Neuronal stem cell (in vitro differentiated cells): ENCODE measurements at regions not wholly inside any gene's neighbourhood (a gene's known extent, or its start where the extent isn't known, plus 50 kb on each side); places are given as distances from the start of the nearest gene placed in this dataset.

ENCODE experiments used
- DNase-seq: peaks from one replicate; pipeline ENCODE4 v3.0.0-alpha.2; 2013; ENCODE audit warnings: low spot score
- H2AFZ ChIP-seq: one replicate; pipeline ENCODE4 v1.6.1; 2013; ENCODE audit warnings: mild to moderate bottlenecking, low read length, inconsistent platforms
- H2AK5ac ChIP-seq: 2 replicates; pipeline ENCODE4 v1.6.1; 2013; ENCODE audit warnings: low read depth, mild to moderate bottlenecking, inconsistent platforms, low read length, moderate library complexity, mixed read lengths
- H2BK120ac ChIP-seq: 2 replicates; pipeline ENCODE4 v1.6.1; 2013; ENCODE audit warnings: low read depth, mild to moderate bottlenecking, inconsistent platforms, low read length, moderate library complexity, mixed read lengths
- H2BK12ac ChIP-seq: one replicate; pipeline ENCODE4 v1.6.1; 2013; ENCODE audit warnings: low read length, inconsistent platforms
- H2BK15ac ChIP-seq: 2 replicates; pipeline ENCODE4 v1.6.1; 2013; ENCODE audit warnings: mild to moderate bottlenecking, low read length, inconsistent platforms, mixed read lengths
- H2BK5ac ChIP-seq: one replicate; pipeline ENCODE4 v1.6.1; 2013; ENCODE audit warnings: inconsistent platforms, mild to moderate bottlenecking, low read length, moderate library complexity
- H3K14ac ChIP-seq: one replicate; pipeline ENCODE4 v1.6.1; 2013; ENCODE audit warnings: low read length, inconsistent platforms
- H3K18ac ChIP-seq: 2 replicates; pipeline ENCODE4 v1.6.1; 2013; ENCODE audit warnings: low read length, inconsistent platforms
- H3K23ac ChIP-seq: 2 replicates; pipeline ENCODE4 v1.6.1; 2013; ENCODE audit warnings: low read depth, mild to moderate bottlenecking, mixed read lengths, low read length, inconsistent platforms; ENCODE audit not compliant: poor library complexity
- H3K27ac ChIP-seq: replicated peaks from 3 replicates; pipeline ENCODE4 v1.5.1; 2013; ENCODE audit warnings: low read length, inconsistent platforms
- H3K27me3 ChIP-seq, 3 experiments: 2 replicates each; pipeline ENCODE4 v1.6.1; 2013; ENCODE audit warnings: low read length in 3 of 3, mild to moderate bottlenecking in 2 of 3, inconsistent platforms in 1 of 3, low read depth in 1 of 3, mixed read lengths in 1 of 3, moderate library complexity in 1 of 3; ENCODE audit not compliant: control insufficient read depth in 3 of 3, insufficient read depth in 3 of 3
- H3K36me3 ChIP-seq, 2 donors: replicated peaks in 1 of 2; 2 replicates each; pipeline ENCODE4 v1.6.1; 2013; ENCODE audit warnings: low read length in 2 of 2; ENCODE audit not compliant: control insufficient read depth in 2 of 2, insufficient read depth in 2 of 2
- H3K4ac ChIP-seq: 2 replicates; pipeline ENCODE4 v1.6.1; 2013; ENCODE audit warnings: inconsistent platforms, mild to moderate bottlenecking, low read length, moderate library complexity
- H3K4me1 ChIP-seq, 2 donors: 1 replicate in 1 of 2; 2 replicates in 1 of 2; pipeline ENCODE4 v1.6.1; 2013; ENCODE audit warnings: low read length in 2 of 2, low read depth in 1 of 2; ENCODE audit not compliant: control insufficient read depth in 2 of 2, insufficient read depth in 1 of 2
- H3K4me2 ChIP-seq: one replicate; pipeline ENCODE4 v1.6.1; 2013; ENCODE audit warnings: mild to moderate bottlenecking, low read length, inconsistent platforms; ENCODE audit not compliant: insufficient read depth, poor library complexity, severe bottlenecking
- H3K4me3 ChIP-seq, 2 donors: 2 replicates each; pipeline ENCODE4 v1.5.1; 2013; ENCODE audit warnings: low read length in 2 of 2, mild to moderate bottlenecking in 2 of 2, inconsistent platforms in 1 of 2, moderate library complexity in 1 of 2
- H3K79me1 ChIP-seq: one replicate; pipeline ENCODE4 v1.6.1; 2013; ENCODE audit warnings: low read depth, mild to moderate bottlenecking, inconsistent platforms, low read length, moderate library complexity
- H3K9ac ChIP-seq: one replicate; pipeline ENCODE4 v1.6.1; 2013; ENCODE audit warnings: mild to moderate bottlenecking, low read depth, low read length, inconsistent platforms; ENCODE audit not compliant: poor library complexity
- H3K9me3 ChIP-seq, 2 donors: replicated peaks in 1 of 2; 2 replicates each; pipeline versions ENCODE3 to v1.6.1; 2013; ENCODE audit warnings: low read length in 2 of 2, mild to moderate bottlenecking in 2 of 2, inconsistent platforms in 1 of 2, low read depth in 1 of 2, mixed read lengths in 1 of 2, moderate library complexity in 1 of 2; ENCODE audit not compliant: control insufficient read depth in 2 of 2, insufficient read depth in 1 of 2
- H4K8ac ChIP-seq: one replicate; pipeline ENCODE4 v1.6.1; 2013; ENCODE audit warnings: low read depth, mild to moderate bottlenecking, inconsistent platforms, low read length, moderate library complexity
- H4K91ac ChIP-seq: one replicate; pipeline ENCODE4 v1.6.1; 2013; ENCODE audit warnings: low read length, low read depth, mild to moderate bottlenecking, inconsistent platforms; ENCODE audit not compliant: poor library complexity
- WGBS, 2 donors: extraction: QIAGEN DNeasy Blood & Tissue Kit; methylation state at CpG; one replicate each; pipeline ENCODE4 v1.1.7; 2013; ENCODE audit warnings: missing lambda C conversion rate in 2 of 2, mixed read lengths in 1 of 2; ENCODE audit not compliant: insufficient read length in 2 of 2, insufficient replicate concordance in 1 of 2; ENCODE audit errors: extremely low coverage in 2 of 2; 5-methylcytosine and 5-hydroxymethylcytosine counted together

DNA sequence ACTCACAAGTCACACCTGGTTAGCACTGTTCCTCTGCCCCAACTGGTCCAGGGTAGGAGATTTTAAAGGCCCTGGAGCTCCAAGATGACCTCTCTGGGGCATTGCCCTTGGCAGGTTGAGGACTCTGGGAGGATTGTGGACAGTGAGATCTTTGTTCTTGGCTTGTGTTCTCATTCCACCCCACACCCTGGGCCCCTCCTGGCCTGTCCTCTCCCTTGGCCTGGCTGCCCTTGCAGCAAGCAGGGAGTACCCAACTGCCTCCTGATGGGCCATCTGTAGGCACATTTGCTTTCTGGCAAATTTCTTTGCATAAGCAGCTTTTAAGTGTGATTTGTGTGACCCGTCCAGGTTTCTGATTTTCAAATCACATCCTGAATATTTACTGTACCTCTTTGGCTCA is 239.6 kb downstream of the UTP18 start:
- no peak overlapping the region for H3K27ac ChIP-seq
- H3K4ac ChIP-seq: no peak overlapping the region
- WGBS, 2 donors: no CpG with 5 or more reads among the region's 1 CpG
- no peak overlapping the region for H3K9ac ChIP-seq
- H3K14ac ChIP-seq: no peak overlapping the region
- DNase-seq: no peak
- no peak overlapping the region for H3K4me2 ChIP-seq
- no peak overlapping the region for H3K4me3 ChIP-seq
- H3K9me3 ChIP-seq: no peaks in the 10 kb centered on the region
- no peaks in the 10 kb centered on the region for H3K4me1 ChIP-seq
- no peak overlapping the region for H3K23ac ChIP-seq
- no peak overlapping the region for H2BK5ac ChIP-seq
- H3K27me3 ChIP-seq: no peaks in the 10 kb centered on the region
- no peak overlapping the region for H2BK15ac ChIP-seq
- no peak overlapping the region for H2BK12ac ChIP-seq
- no peak overlapping the region for H3K18ac ChIP-seq
- no peaks in the 10 kb centered on the region for H3K79me1 ChIP-seq
- no peak overlapping the region for H4K8ac ChIP-seq
- H4K91ac ChIP-seq: no peak overlapping the region
- H3K36me3 ChIP-seq: no peaks in the 10 kb centered on the region
- H2AK5ac ChIP-seq: no peak overlapping the region
- no peak overlapping the region for H2BK120ac ChIP-seq
- no peak overlapping the region for H2AFZ ChIP-seq

DNA sequence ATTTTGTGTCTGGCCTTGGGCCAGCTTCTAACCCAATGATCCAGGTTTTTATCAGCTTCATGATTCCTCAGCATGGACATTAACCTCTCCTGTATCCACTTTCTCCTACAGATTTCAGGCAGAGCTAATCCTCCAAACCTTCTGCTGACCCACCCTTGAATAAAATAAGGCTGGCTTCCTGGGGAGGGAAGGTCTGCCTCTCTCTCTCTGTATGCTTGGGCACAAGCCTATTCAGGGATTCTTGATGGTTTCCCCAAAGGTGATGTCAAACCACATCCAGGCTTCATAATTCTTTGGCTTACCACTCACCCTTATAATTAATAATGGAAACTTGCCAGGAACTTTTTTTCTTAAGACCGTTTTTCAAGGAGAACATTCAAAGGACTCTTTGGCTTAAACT is 240.1 kb downstream of the UTP18 start:
- no peak overlapping the region for H2BK15ac ChIP-seq
- no peak overlapping the region for H3K4me2 ChIP-seq
- no peak overlapping the region for H3K4ac ChIP-seq
- no peaks in the 10 kb centered on the region for H3K36me3 ChIP-seq
- H2AFZ ChIP-seq: no peak overlapping the region
- no peaks in the 10 kb centered on the region for H3K79me1 ChIP-seq
- no peak overlapping the region for H2AK5ac ChIP-seq
- no peak overlapping the region for H2BK120ac ChIP-seq
- no peak overlapping the region for H3K14ac ChIP-seq
- H3K9me3 ChIP-seq: no peaks in the 10 kb centered on the region
- no peak overlapping the region for H3K23ac ChIP-seq
- H3K18ac ChIP-seq: no peak overlapping the region
- H2BK5ac ChIP-seq: no peak overlapping the region
- WGBS, 2 donors: no CpG with 5 or more reads among the region's 1 CpG
- H3K4me1 ChIP-seq: no peaks in the 10 kb centered on the region
- H4K8ac ChIP-seq: no peak overlapping the region
- no peak overlapping the region for H3K9ac ChIP-seq
- H4K91ac ChIP-seq: no peak overlapping the region
- no peaks in the 10 kb centered on the region for H3K27me3 ChIP-seq
- no peak overlapping the region for H2BK12ac ChIP-seq
- DNase-seq: no peak
- no peak overlapping the region for H3K4me3 ChIP-seq
- no peak overlapping the region for H3K27ac ChIP-seq

DNA sequence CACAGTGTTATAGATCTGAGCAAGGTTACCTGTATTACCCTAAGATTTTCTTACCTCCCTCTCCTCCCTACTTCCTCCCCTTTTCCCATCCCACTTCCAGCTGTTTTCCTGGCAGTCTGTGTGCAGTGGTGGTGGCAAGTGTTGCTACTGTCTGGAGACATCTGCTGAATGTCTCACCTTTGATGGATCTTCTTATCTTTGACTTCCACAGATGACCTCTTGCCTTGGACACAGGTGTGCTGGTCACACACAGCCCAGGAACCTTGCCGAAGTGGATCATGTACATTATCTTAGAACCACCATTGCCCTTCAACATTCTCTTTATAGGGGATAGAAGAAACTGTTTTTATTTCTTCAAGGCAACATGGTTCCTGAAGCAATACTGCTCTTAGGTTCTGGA is 245.1 kb downstream of the UTP18 start:
- Histone ChIP-seq H2BK12ac (no peak overlapping the region), H3K79me1 (no peaks in the 10 kb centered on the region), H3K4me1 (no peaks in the 10 kb centered on the region), H2AK5ac (no peak overlapping the region), H3K9ac (no peak overlapping the region), H4K91ac (no peak overlapping the region), H3K36me3 (no peaks in the 10 kb centered on the region), H3K4me2 (no peak overlapping the region), H3K18ac (no peak overlapping the region), H3K4ac (no peak overlapping the region), H3K23ac (no peak overlapping the region), H3K9me3 (no peaks in the 10 kb centered on the region), H3K27me3 (no peaks in the 10 kb centered on the region), H3K4me3 (no peak overlapping the region), H2BK15ac (no peak overlapping the region), H4K8ac (no peak overlapping the region), H2BK5ac (no peak overlapping the region), H3K27ac (no peak overlapping the region), H2AFZ (no peak overlapping the region), H3K14ac (no peak overlapping the region), H2BK120ac (no peak overlapping the region)
- DNase-seq: no peak
- WGBS, 2 donors: no CpG with 5 or more reads among the region's 1 CpG

DNA sequence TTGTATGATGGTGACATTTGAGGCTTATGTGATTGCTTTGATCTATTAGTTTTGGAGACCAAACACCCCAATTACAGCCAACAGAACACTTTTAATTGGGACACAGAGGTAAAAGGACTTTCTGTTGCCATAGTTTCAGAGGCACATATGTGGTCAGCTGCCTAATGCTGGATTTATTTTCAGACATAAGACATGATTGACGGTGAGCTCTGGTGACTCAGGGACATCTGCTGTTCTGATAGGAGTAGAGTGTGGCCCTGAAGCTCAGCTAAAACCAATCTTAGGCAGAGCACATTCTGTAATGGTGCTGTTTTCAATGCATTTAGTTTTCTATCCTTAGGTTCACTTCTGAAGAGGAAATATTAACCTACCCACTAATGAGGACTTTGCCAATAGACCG is 247.1 kb downstream of the UTP18 start:
- H2BK120ac ChIP-seq: no peak overlapping the region
- H2BK12ac ChIP-seq: no peak overlapping the region
- no peak overlapping the region for H3K27ac ChIP-seq
- H2BK5ac ChIP-seq: no peak overlapping the region
- H3K4me3 ChIP-seq: no peak overlapping the region
- H3K36me3 ChIP-seq: no peaks in the 10 kb centered on the region
- H3K4ac ChIP-seq: no peak overlapping the region
- no peak overlapping the region for H3K18ac ChIP-seq
- no peaks in the 10 kb centered on the region for H3K9me3 ChIP-seq
- DNase-seq: no peak
- H4K91ac ChIP-seq: no peak overlapping the region
- no peak overlapping the region for H3K14ac ChIP-seq
- H3K9ac ChIP-seq: no peak overlapping the region
- H4K8ac ChIP-seq: no peak overlapping the region
- H3K27me3 ChIP-seq: no peaks in the 10 kb centered on the region
- no CpG with 5 or more reads among the region's 2 CpGs for whole genome bisulfite sequencing, 2 donors
- no peak overlapping the region for H2BK15ac ChIP-seq
- no peak overlapping the region for H3K23ac ChIP-seq
- H3K4me2 ChIP-seq: no peak overlapping the region
- H2AK5ac ChIP-seq: no peak overlapping the region
- peaks cover 0 to 3% of the 10 kb centered on the region in 2 donors for H3K4me1 ChIP-seq
- no peaks in the 10 kb centered on the region for H3K79me1 ChIP-seq
- no peak overlapping the region for H2AFZ ChIP-seq
